Fibroblast of lung (primary cell): ENCODE measurements at regions not wholly inside any gene's neighbourhood (a gene's known extent, or its start where the extent isn't known, plus 50 kb on each side); places are given as distances from the start of the nearest gene placed in this dataset.

ENCODE experiments used
- CTCF ChIP-seq, 2 donors: IDR thresholded peaks in 1 of 2; conservative IDR thresholded peaks in 1 of 2; 1 replicate in 1 of 2; 2 replicates in 1 of 2; pipeline ENCODE4 v1.5.1; 2011 to 2012; ENCODE audit warnings: low read length in 2 of 2, control low read depth in 1 of 2, inconsistent platforms in 1 of 2, low read depth in 1 of 2, mild to moderate bottlenecking in 1 of 2
- EZH2 ChIP-seq: IDR thresholded peaks from 2 replicates; pipeline ENCODE4 v1.5.1; 2012; ENCODE audit warnings: low read length, control low read depth, mild to moderate bottlenecking; ENCODE audit errors: missing control alignments

GRCh38 chr5:155127552-155127951 lies 114.0 kb downstream of the KIF4B start:
- no peak for TF ChIP-seq CTCF (conservative IDR thresholded peaks at IDR 0.05 in 1 of 2, IDR thresholded peaks at IDR 0.05 in 1 of 2; ENCODE audit: low read depth in 1 of 2, low read length in 2 of 2)
- no peak for TF ChIP-seq EZH2
